Dedifferentiated amniotic fluid mesenchymal stem cell (primary cell): ENCODE measurements at regions not wholly inside any gene's neighbourhood (a gene's known extent, or its start where the extent isn't known, plus 50 kb on each side); places are given as distances from the start of the nearest gene placed in this dataset.

ENCODE experiments used
- DNase-seq: peaks from one replicate; pipeline ENCODE4 v3.0.0-alpha.2; 2016; ENCODE audit errors: extremely low spot score

DNA sequence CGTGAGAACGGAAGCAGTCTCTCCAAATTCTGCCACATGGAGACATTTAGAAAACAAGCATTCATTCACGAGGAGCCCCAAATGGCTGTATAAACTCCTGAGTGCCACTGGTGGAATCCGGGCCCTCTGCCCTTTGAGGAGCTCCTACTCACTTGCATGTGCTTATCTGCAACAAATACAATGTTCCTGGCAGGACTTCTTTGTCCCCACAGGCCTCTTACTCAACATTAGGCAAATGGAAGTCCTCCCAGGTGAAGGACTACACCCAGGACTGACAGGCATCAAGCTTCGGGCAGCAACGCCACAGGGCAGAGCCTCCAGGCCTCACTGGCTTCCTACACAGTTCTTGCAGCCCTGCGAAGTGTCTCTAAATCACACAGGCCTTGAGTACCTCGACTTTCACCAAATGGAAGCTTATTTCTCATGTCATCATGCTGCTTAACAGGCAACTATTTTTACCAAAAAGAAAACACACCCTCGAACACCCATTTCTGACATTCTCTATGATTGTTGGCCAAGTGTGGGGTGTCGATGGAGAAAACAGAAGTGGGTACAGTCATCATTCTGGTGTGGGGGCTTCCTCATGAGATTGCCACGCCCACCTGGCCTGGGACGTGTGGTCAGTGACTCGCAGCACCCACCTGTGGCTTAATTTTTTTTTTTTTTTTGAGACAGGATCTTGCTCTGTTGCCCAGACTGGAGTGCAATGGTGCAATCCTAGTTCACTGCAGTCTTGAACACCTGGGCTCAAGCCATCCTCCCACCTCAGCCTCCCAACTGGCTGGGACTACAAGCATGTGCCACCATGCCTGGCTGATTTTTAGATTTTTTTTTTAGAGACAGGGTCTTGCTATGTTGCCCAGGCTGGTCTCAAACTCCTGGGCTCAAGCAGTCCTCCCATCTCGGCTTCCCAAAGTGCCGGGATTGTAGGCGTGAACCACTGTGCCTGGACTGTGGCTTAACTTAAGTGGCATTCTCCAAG is 186.8 kb upstream of the GLI2 start:
- DNase-seq = no peak

DNA sequence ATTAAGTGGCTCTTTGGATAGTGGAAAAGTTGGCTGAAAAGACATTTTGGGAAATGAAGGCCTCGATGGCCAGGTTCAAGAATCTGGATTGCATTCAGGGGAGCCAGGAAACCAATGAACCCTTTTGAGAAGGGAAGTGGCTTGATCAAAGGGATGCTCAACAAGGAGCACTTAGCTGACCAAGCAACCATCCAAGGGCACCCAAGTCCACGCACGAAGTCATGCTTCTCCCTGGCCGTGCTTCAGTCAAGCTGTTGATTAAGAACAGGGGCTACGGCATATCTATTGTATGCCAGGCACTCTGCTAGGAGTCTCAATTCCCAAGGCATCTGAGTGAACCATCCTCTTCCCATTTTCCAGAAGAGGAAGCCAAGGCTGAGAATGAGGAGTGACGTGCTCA is 185.8 kb upstream of the GLI2 start:
- DNase-seq = no peak

DNA sequence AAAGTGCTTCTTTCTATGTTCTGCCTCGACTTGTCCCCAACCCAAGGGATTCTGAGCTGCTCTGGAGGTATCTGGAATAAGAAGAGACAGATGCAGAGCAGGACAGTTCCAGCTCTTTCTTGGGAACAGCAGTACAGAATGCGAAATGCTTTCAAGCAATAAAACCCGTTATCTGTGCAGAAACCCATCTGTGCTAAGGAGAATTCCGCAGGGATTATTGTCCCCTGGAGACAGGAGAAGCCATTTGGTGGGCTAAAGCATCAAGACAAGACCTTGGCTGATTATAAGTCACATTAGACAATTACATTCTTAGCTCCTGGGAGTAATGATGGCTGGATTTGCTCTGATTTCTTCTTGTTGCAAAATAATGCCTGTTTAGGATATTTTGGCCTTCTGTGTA is 185.4 kb upstream of the GLI2 start:
- DNase-seq = no peak

DNA sequence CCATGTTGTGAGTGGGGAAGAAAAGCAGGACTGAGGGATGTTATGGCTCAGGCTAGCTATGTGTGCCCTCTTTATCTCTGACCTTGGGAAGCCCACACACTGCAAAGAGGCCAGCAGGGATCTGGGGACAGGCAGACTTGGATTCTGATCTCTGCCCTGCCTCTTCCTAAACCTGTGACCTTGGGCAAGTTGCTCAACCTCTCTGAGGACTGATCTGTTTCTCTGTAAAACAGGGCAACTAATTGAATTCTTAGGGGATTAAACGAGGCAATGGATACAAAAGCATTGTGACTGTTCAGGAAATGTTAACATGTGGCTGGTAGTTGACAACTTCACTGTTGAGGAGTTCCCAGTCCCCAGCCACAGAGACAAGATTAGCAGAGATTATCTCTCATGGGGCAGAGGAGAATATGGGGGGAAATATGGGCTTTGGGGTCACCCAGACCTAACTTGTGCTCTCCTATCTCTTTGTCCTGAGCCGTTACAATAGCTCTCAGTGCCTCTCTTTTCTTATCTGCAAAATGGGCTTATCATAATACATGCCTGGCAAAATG is 184.7 kb upstream of the GLI2 start:
- no peak for DNase-seq

DNA sequence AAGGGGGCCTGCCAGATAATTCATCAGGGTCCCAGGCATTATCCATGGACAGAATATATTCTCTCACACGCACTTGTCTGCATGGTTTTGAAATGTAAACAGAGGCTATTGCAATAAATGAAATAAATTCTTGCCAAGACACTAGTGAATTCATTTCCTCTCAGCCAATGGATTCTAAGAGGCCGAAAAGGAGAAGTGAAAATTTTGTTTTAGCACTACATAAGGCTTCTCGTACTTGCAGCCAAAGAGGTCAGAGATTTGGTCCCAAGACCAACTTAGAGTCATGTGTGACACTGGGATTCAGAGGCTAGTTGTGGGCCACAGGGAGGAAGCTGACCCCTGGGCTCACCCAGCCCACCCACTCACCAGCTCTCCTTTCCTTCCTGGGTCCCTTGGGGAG is 184.1 kb upstream of the GLI2 start:
- DNase-seq = no peak

DNA sequence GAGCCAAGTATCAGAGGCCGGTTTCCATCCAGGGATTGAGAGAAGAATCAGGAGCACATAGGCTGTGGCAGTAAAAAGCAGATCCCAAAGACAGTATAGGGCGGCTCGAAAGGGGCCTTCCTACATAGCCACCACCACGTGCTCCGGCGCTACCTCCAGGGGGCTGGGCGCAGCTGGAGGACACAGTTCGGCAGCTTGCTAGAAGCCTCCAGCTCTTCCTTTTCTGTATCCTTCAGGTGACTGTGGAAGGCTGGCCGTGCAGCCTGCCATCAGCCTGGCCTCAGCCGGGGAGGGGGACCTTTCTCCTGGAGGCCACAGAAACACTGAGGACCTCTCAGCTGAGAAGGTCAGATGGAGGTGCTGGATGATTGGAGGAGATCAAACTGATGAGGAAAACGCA is 183.6 kb upstream of the GLI2 start:
- DNase-seq = no peak

DNA sequence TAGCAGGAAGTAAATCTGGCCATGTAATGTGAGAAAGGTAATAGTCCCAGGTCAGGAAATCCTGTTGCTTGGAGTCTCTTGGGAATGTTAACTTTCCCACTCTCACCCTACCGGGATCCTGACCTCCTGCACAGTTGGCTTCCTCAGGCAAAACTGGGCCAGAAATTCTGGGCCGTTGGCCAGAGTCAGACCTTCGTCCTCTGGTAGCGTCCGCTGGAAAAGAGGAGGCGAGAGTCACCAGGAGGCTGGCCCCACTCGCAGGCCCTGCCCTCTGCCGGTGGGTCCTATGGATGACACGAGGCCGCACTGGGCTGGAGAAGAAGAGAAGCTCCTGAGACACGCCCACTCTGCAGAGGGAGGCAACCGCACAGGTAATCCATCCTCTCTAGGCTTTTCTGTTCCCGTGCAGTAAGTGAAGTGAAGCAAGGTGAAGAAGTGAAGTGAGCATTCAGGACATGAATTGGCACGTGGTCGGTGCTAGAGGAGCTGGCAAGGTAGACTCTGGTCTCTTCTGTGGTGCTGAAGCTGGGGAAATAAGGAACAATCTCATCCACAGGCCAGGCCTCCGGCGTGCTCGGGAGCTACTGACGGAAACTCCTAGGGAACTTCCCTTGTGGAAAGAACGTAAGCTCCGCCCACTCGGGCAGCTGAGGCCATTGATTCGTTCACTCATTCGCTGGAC is 182.7 kb upstream of the GLI2 start:
- no peak for DNase-seq

DNA sequence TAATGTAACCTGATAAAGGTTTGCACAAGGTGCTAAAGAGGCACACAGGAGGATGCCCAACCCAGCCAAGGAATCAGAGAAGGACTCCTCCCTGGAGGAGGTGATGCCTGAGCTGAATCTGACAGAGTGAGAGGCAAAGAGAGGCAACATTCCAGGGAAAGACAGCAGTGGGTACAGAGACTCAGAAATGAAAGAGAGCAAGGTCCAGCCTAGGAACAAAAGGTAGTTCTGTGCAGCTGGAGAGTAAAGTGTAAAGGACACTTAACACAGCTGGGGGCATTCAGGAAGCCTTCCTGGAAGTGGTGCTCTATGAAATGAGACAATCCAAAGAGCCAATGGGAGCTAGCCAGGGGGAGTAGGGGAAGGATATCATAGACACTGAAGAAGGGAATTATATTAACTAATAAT is 181.0 kb upstream of the GLI2 start:
- DNase-seq = no peak

DNA sequence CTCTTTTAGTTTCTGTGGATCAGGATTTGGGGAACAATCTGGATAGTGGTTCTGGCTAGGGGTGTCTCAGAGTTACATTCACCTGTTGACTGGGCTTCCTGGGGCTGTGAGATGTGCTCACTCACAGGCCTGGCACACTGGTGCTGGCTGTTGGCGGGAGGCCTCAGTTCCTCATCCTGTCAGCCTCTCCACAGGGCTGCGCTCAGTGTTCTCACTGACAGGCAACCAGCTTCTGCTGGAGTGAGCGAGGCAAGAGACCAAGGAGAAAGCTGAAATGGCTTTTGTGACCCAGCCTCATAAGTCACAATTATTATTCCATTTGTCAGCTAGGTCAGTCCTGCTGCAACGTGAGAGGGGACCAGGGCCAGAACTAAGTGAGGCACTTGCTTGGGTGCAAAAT is 180.6 kb upstream of the GLI2 start:
- DNase-seq = no peak

DNA sequence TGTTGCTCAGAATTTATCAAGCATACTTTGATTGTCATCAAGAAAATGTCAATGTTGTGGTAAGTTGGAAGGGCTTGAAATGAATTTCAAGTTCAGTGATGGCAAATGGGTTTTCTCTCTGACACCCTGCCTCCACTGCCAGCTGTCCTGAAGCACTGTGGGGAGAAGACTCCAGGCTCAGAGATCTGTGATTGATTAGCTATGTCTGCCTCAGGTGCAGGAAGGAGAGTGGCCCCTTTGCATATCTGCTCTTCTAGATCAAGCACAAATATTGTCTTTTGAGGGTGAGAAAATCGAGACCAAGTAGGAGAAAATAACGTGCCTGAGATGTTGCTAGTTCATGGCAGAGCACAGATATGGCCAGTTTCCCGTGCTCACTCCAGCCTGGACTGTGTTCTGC is 178.8 kb upstream of the GLI2 start:
- no peak for DNase-seq

DNA sequence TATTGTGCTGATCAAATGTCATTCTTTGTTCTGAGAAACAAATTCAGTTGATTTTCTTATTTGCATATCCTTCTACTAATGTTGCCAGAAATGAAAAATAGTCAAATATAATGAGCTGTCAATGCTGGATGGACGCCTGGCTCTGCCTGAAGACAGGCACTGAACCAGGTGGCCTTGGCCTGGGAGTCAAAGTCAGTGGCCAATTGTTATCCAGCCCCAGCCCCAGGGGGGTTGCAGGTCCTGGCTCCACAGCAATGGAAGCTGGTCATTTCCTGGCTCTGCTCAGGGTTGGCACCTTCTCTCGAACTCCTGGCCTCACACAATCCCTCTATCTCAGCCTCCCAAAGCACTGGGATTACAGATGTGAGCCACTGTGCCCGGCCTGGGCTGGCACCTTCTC is 176.8 kb upstream of the GLI2 start:
- no peak for DNase-seq

DNA sequence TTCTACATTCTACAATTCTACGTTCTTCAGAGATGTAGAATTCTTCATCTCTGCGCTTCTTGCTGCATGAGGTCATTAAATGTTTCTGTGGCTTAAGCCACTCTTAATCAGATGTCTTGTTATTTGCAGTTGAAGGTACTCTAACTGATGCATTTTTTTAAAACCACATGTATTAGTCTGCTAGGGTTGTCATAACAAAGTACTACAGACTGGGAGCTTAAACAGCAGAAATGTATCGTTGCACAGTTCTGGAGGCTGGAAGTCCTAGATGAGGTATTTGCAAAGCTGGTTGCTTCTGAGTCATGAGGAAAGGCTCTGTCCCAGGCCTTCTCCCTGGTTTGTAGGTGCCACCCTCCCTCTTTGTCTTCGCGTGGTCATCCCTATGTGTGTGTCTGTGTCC is 176.3 kb upstream of the GLI2 start:
- peak; percentile 98 for DNase-seq

DNA sequence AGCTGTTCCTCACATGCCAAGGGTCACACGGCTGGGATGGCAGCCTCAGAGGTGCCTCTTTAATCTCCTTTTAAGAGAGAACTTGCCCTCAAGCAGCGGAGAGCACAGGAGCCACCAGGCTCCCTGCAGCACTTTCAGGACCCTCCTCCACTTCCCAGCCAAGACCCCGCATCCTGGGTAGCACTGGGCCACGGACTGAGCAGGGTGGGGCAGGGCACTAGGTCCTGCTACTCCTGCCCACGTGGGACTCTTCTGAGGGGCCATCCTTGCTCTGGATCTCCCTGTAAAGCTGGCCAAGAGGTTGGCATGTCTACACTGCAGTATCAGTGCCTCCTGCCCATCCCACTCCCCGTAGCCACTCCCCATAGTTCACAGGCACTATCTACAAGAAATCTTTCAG is 175.3 kb upstream of the GLI2 start:
- DNase-seq = no peak

DNA sequence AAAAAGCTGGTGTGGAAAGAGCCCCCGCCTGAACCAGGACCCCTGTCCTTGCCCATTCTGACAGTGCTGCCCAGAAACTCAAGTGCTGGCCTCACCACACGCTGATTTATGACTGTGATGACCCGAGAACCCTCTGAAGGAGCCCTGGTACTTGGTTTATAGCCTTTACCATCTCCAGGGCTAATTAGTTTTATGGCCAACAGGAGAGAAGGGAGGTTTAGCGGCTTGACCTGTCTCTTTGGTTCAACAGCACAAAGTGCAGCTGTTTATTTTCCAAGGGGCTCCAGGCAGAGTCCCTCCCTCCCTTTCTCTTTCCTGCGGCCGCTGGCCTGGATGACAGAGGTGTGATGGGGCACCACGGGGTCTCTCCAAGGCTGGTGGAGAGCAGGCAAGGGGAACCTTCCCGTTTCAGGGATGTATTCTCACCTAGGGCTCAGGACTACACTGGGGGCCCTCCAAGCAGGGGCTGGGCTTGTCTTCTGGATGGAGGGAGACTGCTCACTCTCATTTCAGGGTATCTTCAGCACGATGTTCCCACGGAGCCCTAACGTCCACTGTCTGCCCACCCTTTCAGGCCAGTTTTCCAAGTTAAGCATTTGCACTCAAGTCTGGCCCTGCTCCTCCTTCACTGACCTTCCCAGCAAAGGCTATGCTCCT is 174.2 kb upstream of the GLI2 start:
- no peak for DNase-seq

DNA sequence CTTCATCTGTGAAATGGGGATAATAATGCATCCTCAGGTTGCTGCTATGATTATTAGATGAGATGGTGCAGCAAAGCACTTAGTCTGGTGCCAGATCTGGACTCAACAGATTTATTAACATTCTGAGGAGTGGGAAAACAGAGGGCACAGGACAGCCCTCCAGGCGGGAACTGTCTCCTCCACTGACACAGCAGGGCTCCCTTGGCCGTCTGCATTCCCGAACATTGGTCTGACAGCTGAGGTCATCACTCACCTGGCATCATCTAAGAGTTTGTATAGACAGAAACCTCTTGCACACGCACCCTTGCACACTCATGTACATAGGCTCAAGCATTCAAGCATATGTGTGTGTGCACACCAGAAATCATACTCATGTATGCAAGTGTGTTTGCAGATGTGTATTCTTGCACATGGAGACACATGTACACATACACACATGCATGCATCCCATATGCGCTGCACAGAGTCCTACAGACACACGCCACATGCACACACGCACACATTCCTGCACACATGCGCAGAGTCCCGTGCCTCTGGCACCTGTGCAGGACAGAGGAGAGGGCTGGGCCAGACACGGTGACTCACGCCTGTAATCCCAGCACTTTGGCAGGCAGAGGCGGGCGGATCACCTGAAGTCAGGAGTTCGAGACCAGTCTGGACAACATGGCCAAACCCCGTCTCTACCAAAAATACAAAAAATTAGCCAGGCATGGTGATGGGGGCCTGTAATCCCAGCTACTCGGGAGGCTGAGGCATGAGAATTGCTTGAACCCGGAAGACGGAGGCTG is 173.3 kb upstream of the GLI2 start:
- no peak for DNase-seq

DNA sequence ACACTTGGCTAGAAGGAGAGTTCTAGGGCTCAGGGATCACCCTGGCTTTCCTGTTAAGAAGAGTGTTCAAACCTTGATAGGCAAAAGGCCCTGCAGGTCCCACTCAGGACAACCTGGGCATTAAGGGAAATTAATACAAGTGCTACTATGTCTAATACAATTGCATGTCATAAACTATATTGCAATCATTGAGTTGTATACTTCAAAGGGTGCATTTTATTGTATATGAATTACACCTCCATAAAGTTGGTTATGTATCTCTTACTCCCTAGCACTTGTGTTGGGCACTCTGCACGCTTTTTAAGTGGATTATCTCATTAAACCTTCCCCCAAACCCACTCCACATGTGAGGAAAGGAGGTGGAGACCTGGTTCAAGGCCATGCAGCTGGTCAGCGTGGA is 172.1 kb upstream of the GLI2 start:
- no peak for DNase-seq

DNA sequence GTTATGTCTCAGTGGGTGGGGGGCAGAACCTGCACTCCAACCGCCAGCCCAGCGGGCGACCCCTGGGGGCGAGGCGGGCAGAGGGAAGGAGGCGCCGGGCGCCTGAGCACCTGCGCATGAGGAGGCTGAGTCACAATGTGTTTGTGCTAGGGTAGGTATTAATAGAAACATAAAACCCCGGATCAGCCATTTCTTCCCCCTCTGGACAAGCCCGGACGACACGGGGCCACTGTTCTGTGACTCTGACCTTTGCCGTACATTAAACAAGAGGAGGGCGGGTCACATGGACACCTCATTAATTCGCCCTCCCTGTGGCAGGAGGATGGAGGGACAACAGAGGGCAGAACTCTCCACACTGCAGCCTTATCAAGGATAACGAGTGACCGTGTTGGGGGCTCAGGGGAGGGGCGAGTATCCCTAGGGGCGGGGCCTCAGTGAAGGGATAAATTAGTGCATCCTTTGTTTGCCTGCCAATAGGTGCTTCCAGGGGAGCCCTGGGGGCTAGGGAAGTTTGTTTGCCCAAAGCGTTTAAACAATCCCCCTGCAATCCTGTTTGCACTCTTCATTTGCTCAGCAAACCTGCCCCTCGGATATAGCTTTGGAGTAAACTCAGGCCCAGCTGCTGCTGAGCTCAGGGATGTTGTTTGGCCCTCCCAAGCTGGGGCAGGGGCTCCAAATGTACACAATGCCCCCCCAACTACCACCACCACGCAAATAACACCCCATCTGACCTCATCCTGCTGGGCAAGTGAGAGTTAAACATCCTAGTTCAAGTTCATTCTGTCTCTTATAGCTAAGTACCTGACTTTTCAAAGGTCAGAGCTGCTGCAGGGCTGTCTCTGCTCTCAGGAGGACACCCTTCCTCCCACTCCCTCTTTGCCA is 171.2 kb upstream of the GLI2 start:
- no peak for DNase-seq

DNA sequence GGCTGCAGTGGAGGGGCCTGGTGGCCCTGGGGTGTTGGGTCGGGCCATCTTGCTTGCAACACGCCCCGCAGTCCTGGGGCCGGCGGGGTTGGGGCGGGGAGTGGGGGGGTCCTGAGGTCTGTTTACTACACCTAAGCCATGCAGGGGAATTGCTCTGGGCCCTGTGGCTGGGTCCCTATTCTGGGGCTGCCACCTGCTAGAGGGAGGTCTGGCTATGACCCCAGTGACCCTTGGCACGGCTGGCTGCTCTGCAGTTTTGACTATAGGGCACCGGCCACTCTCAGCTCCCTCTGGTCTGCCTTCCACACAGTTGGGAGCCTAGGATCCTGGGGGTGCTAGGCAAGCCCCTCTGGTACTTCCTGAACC is 170.6 kb upstream of the GLI2 start:
- DNase-seq = no peak

DNA sequence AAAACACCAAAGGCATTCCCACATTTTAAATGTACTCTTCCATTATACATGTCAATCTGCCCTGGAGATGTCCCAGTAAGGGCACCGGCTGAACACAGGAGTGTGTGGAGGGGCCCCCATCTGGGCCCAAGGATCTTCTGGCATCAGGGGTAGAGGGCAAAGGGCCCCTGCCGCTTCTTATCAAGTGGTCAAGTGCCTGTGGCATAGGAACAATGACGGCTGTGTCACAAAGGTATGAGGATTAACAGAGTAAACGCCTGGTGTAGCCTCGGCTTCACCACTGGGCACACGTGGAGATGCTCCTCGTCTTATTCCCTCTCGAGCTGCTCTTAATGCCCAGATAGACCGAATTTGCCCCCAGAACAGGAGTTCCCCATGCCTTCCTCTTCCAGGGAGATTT is 169.7 kb upstream of the GLI2 start:
- no peak for DNase-seq

DNA sequence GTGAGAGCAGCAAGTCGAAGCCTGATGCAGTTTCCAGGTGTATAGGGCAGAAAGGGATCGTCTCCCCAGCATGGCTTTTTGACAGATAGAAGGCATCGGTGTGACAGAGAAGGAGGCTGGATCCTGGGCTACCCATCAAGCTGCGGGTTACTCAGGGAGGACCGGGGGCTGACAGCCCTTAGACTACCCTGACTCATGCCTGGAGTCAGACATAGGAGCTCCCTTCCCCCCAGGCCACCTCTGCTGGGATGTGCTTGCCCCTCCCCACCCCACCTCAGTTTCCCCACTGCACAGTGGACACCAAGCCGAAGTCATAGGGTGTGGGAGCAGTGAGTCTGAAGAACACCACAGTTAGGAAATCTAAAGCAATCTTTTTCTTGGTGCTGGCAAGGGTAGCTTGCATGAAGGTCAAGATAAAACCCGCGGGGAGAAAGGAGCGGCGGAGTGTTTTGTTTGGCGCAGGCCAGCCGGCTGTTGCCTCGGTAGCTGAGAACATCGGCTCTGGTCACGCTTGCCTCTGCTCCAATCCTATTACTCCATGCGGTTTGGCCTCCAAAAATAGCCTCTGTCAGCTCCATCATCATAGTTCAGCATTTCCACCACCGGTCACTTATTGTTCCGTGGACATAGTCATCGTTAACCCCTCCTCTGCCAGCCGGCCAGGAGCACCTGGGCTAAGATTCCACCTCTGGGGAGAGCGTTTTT is 169.2 kb upstream of the GLI2 start:
- DNase-seq = peak; percentile 82
